Upper lobe of right lung (tissue), 1 donor: ENCODE measurements at regions not wholly inside any gene's neighbourhood (a gene's known extent, or its start where the extent isn't known, plus 50 kb on each side); places are given as distances from the start of the nearest gene placed in this dataset.
A peak's percentile ranks its signal among the peaks of the same experiment; 100 is the strongest.

Experiments used
- ATAC-seq: fragments of 200-7000 bp; cut with Tn5 transposase; one replicate; pipeline ENCODE4 v1.9.1; 2020; ENCODE audit warnings: mild to moderate bottlenecking, moderate library complexity
- DNase-seq: peaks from one replicate; pipeline ENCODE4 v3.0.0-alpha.2; 2020
- H3K27ac ChIP-seq: fragments of 200-600 bp; one replicate; pipeline ENCODE4 v1.8.0; 2022
- H3K27me3 ChIP-seq: fragments of 200-600 bp; one replicate; pipeline ENCODE4 v1.8.0; 2022; ENCODE audit warnings: mild to moderate bottlenecking
- H3K36me3 ChIP-seq: fragments of 200-600 bp; one replicate; pipeline ENCODE4 v1.8.0; 2022
- H3K4me1 ChIP-seq: fragments of 200-600 bp; one replicate; pipeline ENCODE4 v1.8.0; 2022
- H3K4me3 ChIP-seq: fragments of 200-600 bp; one replicate; pipeline ENCODE4 v1.8.0; 2022; ENCODE audit warnings: mild to moderate bottlenecking
- H3K9me3 ChIP-seq: fragments of 200-600 bp; one replicate; pipeline ENCODE4 v1.8.0; 2022
- intact Hi-C: fragments of 100-400 bp; cut with DNase I; formaldehyde crosslinking; loops from one replicate; pipeline ENCODE4 v1.11.0; 2022
- TF ChIP-seq, protein P1 (sequence below): fragments of 200-600 bp; IDR thresholded peaks from one replicate; pipeline ENCODE4 v1.8.0; 2022; ENCODE audit warnings: antibody characterized with exemption
- donor health status: DM: no; HTN: yes; CAD: no; lungs with severe emphysema.

DNA sequence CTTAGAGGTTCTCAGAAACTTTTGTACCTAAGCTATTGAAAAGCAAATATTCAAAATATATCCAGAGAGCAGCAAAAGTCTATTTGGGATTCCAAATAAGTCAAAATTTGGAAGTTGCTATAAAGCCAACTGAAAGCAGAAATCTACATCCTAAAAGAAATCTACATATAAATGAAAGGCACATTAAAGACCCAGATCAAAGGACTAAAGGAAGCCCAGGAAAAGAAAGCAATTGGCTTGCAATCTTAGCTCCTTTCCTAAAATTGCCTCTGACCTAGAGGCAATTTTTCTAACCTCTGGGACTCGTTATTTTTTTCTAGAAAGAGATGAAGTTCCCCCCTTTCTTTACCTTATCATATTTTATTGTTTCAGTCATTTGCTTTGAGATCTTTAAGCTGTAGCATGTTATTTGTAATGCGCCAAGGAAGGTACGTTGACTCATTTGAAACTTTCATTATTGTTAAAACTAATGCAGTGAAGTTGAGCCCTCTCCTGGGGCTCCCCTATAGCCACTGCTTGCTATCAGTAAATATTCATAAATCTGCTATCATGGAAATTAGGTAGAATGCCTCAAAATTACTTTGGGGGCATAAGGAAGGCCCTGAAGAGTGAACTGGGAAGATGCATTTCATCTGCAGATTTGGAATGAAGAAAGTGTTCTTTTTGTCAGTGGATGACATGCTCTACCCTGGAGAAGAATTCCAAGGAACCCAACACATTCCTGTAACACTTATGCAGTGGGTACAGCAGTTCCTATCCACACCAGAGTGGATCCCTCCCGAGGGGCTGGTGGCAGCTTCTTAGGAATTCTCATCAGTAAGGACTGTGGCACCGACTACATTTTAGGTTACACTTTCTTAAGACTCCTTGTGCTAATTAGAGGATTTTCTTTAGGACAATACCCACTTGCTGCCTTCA, 177.8 kb upstream of the IGFBP7 start:
- no peak for ATAC-seq
- H3K4me3 ChIP-seq: no peak overlapping the region

DNA sequence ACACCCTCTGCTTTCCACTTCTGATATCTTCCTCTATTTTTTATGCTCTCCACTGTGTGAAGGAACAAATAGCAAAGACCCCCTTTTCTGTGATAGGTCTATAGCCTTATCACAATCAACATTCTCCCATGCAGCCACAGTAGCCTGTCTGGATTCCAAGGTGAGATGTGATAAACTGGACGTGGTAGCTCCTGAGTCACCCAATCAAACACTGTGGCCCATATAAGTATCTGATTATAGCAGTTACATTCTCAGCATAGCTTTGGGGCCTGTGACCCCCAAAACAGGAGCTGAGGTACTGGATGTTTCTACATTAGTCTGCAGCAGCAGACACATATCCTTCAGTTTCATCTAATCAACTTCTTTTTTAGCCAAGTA, 172.7 kb upstream of the IGFBP7 start:
- intact Hi-C loops: no loop called here
- no peak overlapping the region for H3K4me3 ChIP-seq
- TF ChIP-seq, protein P1, sequence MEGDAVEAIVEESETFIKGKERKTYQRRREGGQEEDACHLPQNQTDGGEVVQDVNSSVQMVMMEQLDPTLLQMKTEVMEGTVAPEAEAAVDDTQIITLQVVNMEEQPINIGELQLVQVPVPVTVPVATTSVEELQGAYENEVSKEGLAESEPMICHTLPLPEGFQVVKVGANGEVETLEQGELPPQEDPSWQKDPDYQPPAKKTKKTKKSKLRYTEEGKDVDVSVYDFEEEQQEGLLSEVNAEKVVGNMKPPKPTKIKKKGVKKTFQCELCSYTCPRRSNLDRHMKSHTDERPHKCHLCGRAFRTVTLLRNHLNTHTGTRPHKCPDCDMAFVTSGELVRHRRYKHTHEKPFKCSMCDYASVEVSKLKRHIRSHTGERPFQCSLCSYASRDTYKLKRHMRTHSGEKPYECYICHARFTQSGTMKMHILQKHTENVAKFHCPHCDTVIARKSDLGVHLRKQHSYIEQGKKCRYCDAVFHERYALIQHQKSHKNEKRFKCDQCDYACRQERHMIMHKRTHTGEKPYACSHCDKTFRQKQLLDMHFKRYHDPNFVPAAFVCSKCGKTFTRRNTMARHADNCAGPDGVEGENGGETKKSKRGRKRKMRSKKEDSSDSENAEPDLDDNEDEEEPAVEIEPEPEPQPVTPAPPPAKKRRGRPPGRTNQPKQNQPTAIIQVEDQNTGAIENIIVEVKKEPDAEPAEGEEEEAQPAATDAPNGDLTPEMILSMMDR: no peak
- no peaks in the 10 kb centered on the region for H3K36me3 ChIP-seq
- no peaks in the 10 kb centered on the region for H3K27me3 ChIP-seq
- H3K27ac ChIP-seq: no peak overlapping the region
- DNase-seq (no peak), ATAC-seq (no peak)
- H3K4me1 ChIP-seq: peaks cover 5% of the 10 kb centered on the region
- no peaks in the 10 kb centered on the region for H3K9me3 ChIP-seq

More for the DNA sequence above, 177.8 kb upstream of the IGFBP7 start:
- TF ChIP-seq, protein P1: no peak
- no peaks in the 10 kb centered on the region for H3K4me1 ChIP-seq
- no peak overlapping the region for H3K27ac ChIP-seq
- no peaks in the 10 kb centered on the region for H3K27me3 ChIP-seq
- intact Hi-C loops: no loop called here
- H3K9me3 ChIP-seq: no peaks in the 10 kb centered on the region
- no peak for DNase-seq
- H3K36me3 ChIP-seq: no peaks in the 10 kb centered on the region

DNA sequence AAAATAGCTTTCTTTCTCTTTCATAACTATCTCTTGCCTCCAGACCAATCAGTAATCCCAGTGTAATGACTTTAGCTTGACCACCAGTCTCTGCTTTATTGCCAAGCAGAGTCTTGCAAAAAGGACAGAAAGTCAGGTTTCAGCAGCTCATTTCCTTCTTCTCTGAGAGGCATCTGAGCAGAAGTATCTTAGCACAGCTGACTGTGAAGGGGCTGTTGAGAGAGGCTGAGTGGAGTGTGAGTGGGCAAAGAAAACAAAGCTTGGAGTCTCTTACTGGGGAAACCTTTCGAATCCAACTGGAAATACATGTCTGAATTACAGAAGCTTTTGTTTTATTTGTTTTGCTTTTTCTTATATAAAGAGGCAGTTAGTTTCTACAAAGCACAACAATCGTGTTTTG, 170.3 kb upstream of the IGFBP7 start:
- Histone ChIP-seq H3K9me3 (no peaks in the 10 kb centered on the region), H3K4me1 (peaks cover 5% of the 10 kb centered on the region), H3K4me3 (no peak overlapping the region), H3K27ac (no peak overlapping the region), H3K36me3 (no peaks in the 10 kb centered on the region), H3K27me3 (no peaks in the 10 kb centered on the region)
- DNase-seq (no peak), ATAC-seq (peak; percentile 79)
- TF ChIP-seq, protein P1: no peak
- intact Hi-C loops: no loop called here

DNA sequence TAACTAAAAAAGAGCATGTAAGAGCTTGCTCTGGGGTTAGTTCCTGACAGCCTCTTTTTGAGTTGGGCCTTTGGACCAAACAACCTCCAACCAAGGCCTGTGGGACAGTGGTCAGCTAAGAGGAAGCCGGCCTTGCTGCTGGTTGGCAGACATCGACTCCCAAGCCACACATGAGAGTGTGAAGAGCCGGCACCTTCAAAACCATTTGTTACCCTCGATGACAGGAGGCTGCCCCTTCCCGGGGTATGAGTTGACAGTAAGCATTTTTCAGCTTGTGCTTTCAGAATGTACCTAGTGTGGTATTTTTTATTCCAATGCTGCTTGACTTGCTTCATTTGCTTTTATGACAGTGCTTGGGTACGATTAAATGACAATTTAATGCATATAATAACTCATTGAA, 168.6 kb upstream of the IGFBP7 start:
- Histone ChIP-seq H3K27ac (no peak overlapping the region), H3K36me3 (no peaks in the 10 kb centered on the region), H3K4me3 (no peak overlapping the region), H3K4me1 (peaks cover 5% of the 10 kb centered on the region), H3K27me3 (no peaks in the 10 kb centered on the region), H3K9me3 (no peaks in the 10 kb centered on the region)
- DNase-seq: no peak
- TF ChIP-seq, protein P1: no peak
- ATAC-seq: no peak
- intact Hi-C loops: no loop called here

DNA sequence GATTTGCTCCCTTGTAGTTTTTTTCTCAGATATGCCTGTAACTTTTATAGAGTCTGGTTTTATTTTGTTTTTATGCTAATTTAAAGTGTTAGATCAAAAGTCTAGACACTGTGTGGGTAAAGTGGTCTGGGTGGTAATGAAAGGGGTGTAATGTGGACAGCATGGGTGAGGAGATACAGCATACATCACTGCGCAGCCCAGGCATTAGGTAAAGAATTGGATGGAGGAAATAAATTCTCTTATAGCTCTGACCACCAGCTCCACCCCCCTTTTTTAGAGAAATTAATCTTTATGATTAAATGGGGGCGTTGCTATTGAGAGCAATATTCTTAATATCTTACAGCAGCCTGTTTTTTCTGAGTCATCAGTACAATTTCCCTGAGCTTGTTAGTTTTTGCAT, 163.9 kb upstream of the IGFBP7 start:
- H3K27me3 ChIP-seq: no peaks in the 10 kb centered on the region
- H3K4me1 ChIP-seq: no peaks in the 10 kb centered on the region
- intact Hi-C loops: no loop called here
- no peak overlapping the region for H3K4me3 ChIP-seq
- H3K9me3 ChIP-seq: no peaks in the 10 kb centered on the region
- no peaks in the 10 kb centered on the region for H3K36me3 ChIP-seq
- TF ChIP-seq, protein P1: no peak
- DNase-seq: no peak
- ATAC-seq: no peak
- H3K27ac ChIP-seq: no peak overlapping the region
